ENCODE measurements at regions not wholly inside any gene's neighbourhood (a gene's known extent, or its start where the extent isn't known, plus 50 kb on each side); places are given as distances from the start of the nearest gene placed in this dataset.

DNA sequence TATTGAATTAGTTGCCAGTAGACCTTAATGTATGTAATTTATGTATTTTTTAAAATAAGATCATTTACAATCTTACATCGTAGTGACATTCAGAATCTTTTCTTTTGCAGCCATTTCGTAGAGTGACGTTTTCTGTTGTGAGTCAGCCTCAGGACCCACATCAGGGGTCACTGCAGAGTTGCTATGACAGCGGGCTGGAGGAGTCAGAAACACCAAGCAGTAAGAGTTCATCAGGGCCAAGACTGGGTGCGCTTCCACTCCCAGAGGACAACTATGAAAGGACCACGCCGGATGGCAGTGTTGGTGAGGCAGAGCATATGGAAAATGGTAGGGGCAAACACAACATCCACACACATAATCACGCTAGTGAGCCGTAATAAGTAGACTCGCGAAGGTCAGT, 199.9 kb downstream of the PCDH7 start:
- TF ChIP-seq POLR2A (IDR thresholded peaks at IDR 0.05) = no peak
- TF ChIP-seq, protein P1, sequence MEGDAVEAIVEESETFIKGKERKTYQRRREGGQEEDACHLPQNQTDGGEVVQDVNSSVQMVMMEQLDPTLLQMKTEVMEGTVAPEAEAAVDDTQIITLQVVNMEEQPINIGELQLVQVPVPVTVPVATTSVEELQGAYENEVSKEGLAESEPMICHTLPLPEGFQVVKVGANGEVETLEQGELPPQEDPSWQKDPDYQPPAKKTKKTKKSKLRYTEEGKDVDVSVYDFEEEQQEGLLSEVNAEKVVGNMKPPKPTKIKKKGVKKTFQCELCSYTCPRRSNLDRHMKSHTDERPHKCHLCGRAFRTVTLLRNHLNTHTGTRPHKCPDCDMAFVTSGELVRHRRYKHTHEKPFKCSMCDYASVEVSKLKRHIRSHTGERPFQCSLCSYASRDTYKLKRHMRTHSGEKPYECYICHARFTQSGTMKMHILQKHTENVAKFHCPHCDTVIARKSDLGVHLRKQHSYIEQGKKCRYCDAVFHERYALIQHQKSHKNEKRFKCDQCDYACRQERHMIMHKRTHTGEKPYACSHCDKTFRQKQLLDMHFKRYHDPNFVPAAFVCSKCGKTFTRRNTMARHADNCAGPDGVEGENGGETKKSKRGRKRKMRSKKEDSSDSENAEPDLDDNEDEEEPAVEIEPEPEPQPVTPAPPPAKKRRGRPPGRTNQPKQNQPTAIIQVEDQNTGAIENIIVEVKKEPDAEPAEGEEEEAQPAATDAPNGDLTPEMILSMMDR (IDR thresholded peaks at IDR 0.05) = no peak

Measured in adrenal gland (tissue), 5 donors.